DOHH2 (cell line): ENCODE measurements at regions not wholly inside any gene's neighbourhood (a gene's known extent, or its start where the extent isn't known, plus 50 kb on each side); places are given as distances from the start of the nearest gene placed in this dataset.

ENCODE experiments used
- H3F3A ChIP-seq: fragments of 200-600 bp; sonication (generic), shearing (Covaris generic); 2 replicates; pipeline ENCODE4 v1.6.0; 2016; ENCODE audit warnings: antibody characterized with exemption, mild to moderate bottlenecking; ENCODE audit not compliant: control insufficient read depth, insufficient read depth
- H3K27ac ChIP-seq: fragments of 200-600 bp; sonication (generic); 2 replicates; pipeline ENCODE4 v1.5.1; 2014; ENCODE audit warnings: low read depth, mild to moderate bottlenecking, low read length, moderate library complexity
- H3K27me3 ChIP-seq: fragments of 200-600 bp; sonication (generic); 2 replicates; pipeline ENCODE4 v1.6.1; 2014; ENCODE audit warnings: mild to moderate bottlenecking, low read length, mixed read lengths; ENCODE audit not compliant: control insufficient read depth
- H3K36me3 ChIP-seq: fragments of 200-600 bp; sonication (generic); 2 replicates; pipeline ENCODE4 v1.6.1; 2014; ENCODE audit warnings: mild to moderate bottlenecking, low read length, moderate library complexity, mixed read lengths; ENCODE audit not compliant: control insufficient read depth
- H3K4me1 ChIP-seq: fragments of 200-600 bp; sonication (generic); 2 replicates; pipeline ENCODE4 v1.6.1; 2014; ENCODE audit warnings: mild to moderate bottlenecking, low read length, mixed read lengths; ENCODE audit not compliant: control insufficient read depth
- H3K4me2 ChIP-seq: fragments of 200-600 bp; sonication (generic); 2 replicates; pipeline ENCODE4 v1.6.0; 2014; ENCODE audit warnings: mild to moderate bottlenecking, low read length, moderate library complexity
- H3K4me3 ChIP-seq: fragments of 200-600 bp; sonication (generic); 2 replicates; pipeline ENCODE4 v1.5.1; 2014; ENCODE audit warnings: mild to moderate bottlenecking, low read length, mixed read lengths
- H3K79me2 ChIP-seq: fragments of 200-600 bp; sonication (generic); 2 replicates; pipeline ENCODE4 v1.6.1; 2014; ENCODE audit warnings: mild to moderate bottlenecking, low read length, mixed read lengths; ENCODE audit not compliant: control insufficient read depth
- H3K9me2 ChIP-seq: fragments of 200-600 bp; sonication (generic); replicated peaks from 2 replicates; pipeline ENCODE4 v1.6.1; 2014; ENCODE audit warnings: mild to moderate bottlenecking, low read length, mixed read lengths; ENCODE audit not compliant: control insufficient read depth
- H3K9me3 ChIP-seq: fragments of 200-600 bp; sonication (generic); 2 replicates; pipeline ENCODE4 v1.6.1; 2014; ENCODE audit warnings: antibody characterized with exemption, low read length, mixed read lengths; ENCODE audit not compliant: control insufficient read depth, insufficient read depth
- H4K20me1 ChIP-seq: fragments of 200-600 bp; sonication (generic); 2 replicates; pipeline ENCODE4 v1.6.0; 2014; ENCODE audit warnings: low read depth, mild to moderate bottlenecking, antibody characterized with exemption, low read length, moderate library complexity; ENCODE audit not compliant: control insufficient read depth, insufficient read depth
- CTCF ChIP-seq: fragments of 200-600 bp; sonication (generic); IDR thresholded peaks from one replicate; pipeline ENCODE4 v1.5.1; 2014; ENCODE audit warnings: antibody characterized with exemption, mild to moderate bottlenecking, low read depth, low read length; ENCODE audit not compliant: poor library complexity, severe bottlenecking
- EZH2phosphoT487 ChIP-seq: fragments of 200-600 bp; sonication (generic); IDR thresholded peaks from 2 replicates; pipeline ENCODE4 v1.6.1; 2017; ENCODE audit warnings: borderline replicate concordance, mild to moderate bottlenecking, antibody characterized with exemption, low read length, moderate library complexity, mixed read lengths

- H3K79me2 ChIP-seq, result no peaks in the 10 kb centered on the region
- no peak overlapping the region for H3K4me3 ChIP-seq
- H3K9me3 ChIP-seq, result no peaks in the 10 kb centered on the region
- no peaks in the 10 kb centered on the region for H3F3A ChIP-seq
- H3K9me2 ChIP-seq, result no peaks in the 10 kb centered on the region
- no peak overlapping the region for H3K4me2 ChIP-seq
- no peaks in the 10 kb centered on the region for H4K20me1 ChIP-seq
- TF ChIP-seq EZH2phosphoT487 (no peak), CTCF (no peak)
- H3K36me3 ChIP-seq, result no peaks in the 10 kb centered on the region
- H3K4me1 ChIP-seq, result no peaks in the 10 kb centered on the region
- no peaks in the 10 kb centered on the region for H3K27me3 ChIP-seq
- no peak overlapping the region for H3K27ac ChIP-seq
Measured at GRCh38 chr1:57722285-57722978, 298.6 kb upstream of the DAB1 start.

- H4K20me1 ChIP-seq, result no peaks in the 10 kb centered on the region
- no peak for TF ChIP-seq CTCF
- no peak for TF ChIP-seq EZH2phosphoT487
- H3K9me3 ChIP-seq, result no peaks in the 10 kb centered on the region
- H3K4me1 ChIP-seq, result no peaks in the 10 kb centered on the region
- H3K36me3 ChIP-seq, result no peaks in the 10 kb centered on the region
- no peak overlapping the region for H3K27ac ChIP-seq
- no peaks in the 10 kb centered on the region for H3K9me2 ChIP-seq
- H3K4me3 ChIP-seq, result no peak overlapping the region
- no peaks in the 10 kb centered on the region for H3F3A ChIP-seq
- H3K4me2 ChIP-seq, result no peak overlapping the region
- H3K79me2 ChIP-seq, result no peaks in the 10 kb centered on the region
- H3K27me3 ChIP-seq, result no peaks in the 10 kb centered on the region
Measured at GRCh38 chr1:57721001-57721400, 297.1 kb upstream of the DAB1 start.

DNA sequence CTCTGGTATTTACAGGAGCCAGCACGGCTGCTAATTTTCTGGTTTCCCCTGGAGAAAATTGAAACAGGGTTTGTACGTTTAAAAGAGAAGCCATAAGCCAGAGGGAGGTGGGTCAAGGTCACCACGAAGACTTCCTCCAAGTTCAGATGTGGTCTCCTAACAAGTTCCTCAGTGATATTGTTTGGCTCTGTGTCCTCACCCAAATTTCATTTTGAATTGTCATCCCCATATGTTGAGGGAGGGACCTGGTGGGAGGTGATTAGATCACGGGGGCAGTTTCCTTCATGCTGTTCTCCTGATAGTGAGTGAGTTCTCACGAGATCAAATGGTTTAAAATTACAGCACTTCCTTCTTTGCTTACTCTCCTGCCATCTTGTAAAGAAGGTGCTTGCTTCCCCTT, 295.4 kb upstream of the DAB1 start:
- Histone ChIP-seq H3K36me3 (no peaks in the 10 kb centered on the region), H3K4me1 (no peaks in the 10 kb centered on the region), H4K20me1 (no peaks in the 10 kb centered on the region), H3K79me2 (no peaks in the 10 kb centered on the region), H3K9me2 (no peaks in the 10 kb centered on the region), H3K27ac (no peak overlapping the region), H3F3A (no peaks in the 10 kb centered on the region), H3K27me3 (no peaks in the 10 kb centered on the region), H3K4me3 (no peak overlapping the region), H3K9me3 (no peaks in the 10 kb centered on the region), H3K4me2 (no peak overlapping the region)
- TF ChIP-seq CTCF (no peak), EZH2phosphoT487 (no peak)
